H9 (cell line): ENCODE measurements at regions not wholly inside any gene's neighbourhood (a gene's known extent, or its start where the extent isn't known, plus 50 kb on each side); places are given as distances from the start of the nearest gene placed in this dataset.

ENCODE experiments used
- DNase-seq: peaks from one replicate; pipeline ENCODE4 v3.0.0-alpha.2; 2017
- H2AFZ ChIP-seq: one replicate; pipeline ENCODE4 v1.6.1; 2013; ENCODE audit warnings: mild to moderate bottlenecking, low read length, control low read depth, moderate library complexity
- H2AK5ac ChIP-seq: 2 replicates; pipeline ENCODE4 v1.6.1; 2013; ENCODE audit warnings: low read length, control low read depth, mixed read lengths; ENCODE audit not compliant: insufficient read length
- H2BK120ac ChIP-seq: one replicate; pipeline ENCODE4 v1.6.1; 2013; ENCODE audit warnings: low read depth, mild to moderate bottlenecking, low read length, control low read depth, inconsistent platforms; ENCODE audit not compliant: poor library complexity, severe bottlenecking
- H2BK12ac ChIP-seq: 2 replicates; pipeline ENCODE4 v1.6.1; 2013; ENCODE audit warnings: low read length, control low read depth, mixed read lengths, low read depth; ENCODE audit not compliant: insufficient read length
- H2BK15ac ChIP-seq: 2 replicates; pipeline ENCODE4 v1.6.1; 2013; ENCODE audit warnings: low read depth, low read length, control low read depth
- H2BK20ac ChIP-seq: one replicate; pipeline ENCODE4 v1.6.1; 2013; ENCODE audit warnings: low read depth, mild to moderate bottlenecking, low read length, control low read depth, inconsistent platforms; ENCODE audit not compliant: poor library complexity, severe bottlenecking
- H2BK5ac ChIP-seq: 2 replicates; pipeline ENCODE4 v1.6.1; 2013; ENCODE audit warnings: low read length, control low read depth, mixed read lengths; ENCODE audit not compliant: insufficient read length
- H3K14ac ChIP-seq: 2 replicates; pipeline ENCODE4 v1.6.1; 2013; ENCODE audit warnings: low read length, control low read depth; ENCODE audit not compliant: insufficient read depth
- H3K18ac ChIP-seq: 2 replicates; pipeline ENCODE4 v1.6.1; 2013; ENCODE audit warnings: low read depth, mild to moderate bottlenecking, mixed read lengths, low read length, control low read depth; ENCODE audit not compliant: insufficient read length
- H3K23ac ChIP-seq: 2 replicates; pipeline ENCODE4 v1.6.1; 2013; ENCODE audit warnings: low read length, control low read depth, mixed read lengths, low read depth; ENCODE audit not compliant: insufficient read length
- H3K23me2 ChIP-seq: 2 replicates; pipeline ENCODE4 v1.6.1; 2013; ENCODE audit warnings: low read depth, mild to moderate bottlenecking, mixed read lengths, low read length, control low read depth; ENCODE audit not compliant: insufficient read length, poor library complexity, severe bottlenecking
- H3K27ac ChIP-seq: 2 replicates; pipeline ENCODE4 v1.5.1; 2013; ENCODE audit warnings: low read length, control low read depth, mixed read lengths, low read depth; ENCODE audit not compliant: insufficient read length
- H3K27me3 ChIP-seq: 2 replicates; pipeline ENCODE4 v1.6.1; 2013; ENCODE audit warnings: low read length, control low read depth, inconsistent platforms; ENCODE audit not compliant: insufficient read depth
- H3K4ac ChIP-seq: 2 replicates; pipeline ENCODE4 v1.6.1; 2013; ENCODE audit warnings: low read depth, mild to moderate bottlenecking, control low read depth, inconsistent platforms, low read length, moderate library complexity
- H3K4me1 ChIP-seq: 2 replicates; pipeline ENCODE4 v1.6.1; 2013; ENCODE audit warnings: low read length, control low read depth, inconsistent platforms; ENCODE audit not compliant: insufficient read depth
- H3K4me2 ChIP-seq: 2 replicates; pipeline ENCODE4 v1.6.1; 2013; ENCODE audit warnings: low read length, control low read depth, mixed read lengths; ENCODE audit not compliant: insufficient read length, insufficient read depth
- H3K56ac ChIP-seq: 2 replicates; pipeline ENCODE4 v1.6.1; 2013; ENCODE audit warnings: low read depth, mild to moderate bottlenecking, mixed read lengths, low read length, control low read depth; ENCODE audit not compliant: insufficient read length
- H3K79me1 ChIP-seq: 2 replicates; pipeline ENCODE4 v1.6.1; 2013; ENCODE audit warnings: low read depth, mild to moderate bottlenecking, moderate library complexity, low read length, control low read depth, inconsistent platforms; ENCODE audit not compliant: insufficient read depth, poor library complexity, severe bottlenecking
- H3K79me2 ChIP-seq: 2 replicates; pipeline ENCODE4 v1.6.1; 2013; ENCODE audit warnings: low read length, control low read depth, inconsistent platforms; ENCODE audit not compliant: insufficient read depth
- H3K9ac ChIP-seq: 2 replicates; pipeline ENCODE4 v1.6.1; 2013; ENCODE audit warnings: low read length, control low read depth, mixed read lengths; ENCODE audit not compliant: insufficient read length; ENCODE audit errors: extremely low read depth
- H3K9me3 ChIP-seq: one replicate; pipeline ENCODE4 v1.6.1; 2013; ENCODE audit warnings: low read depth, low read length, inconsistent platforms; ENCODE audit not compliant: control insufficient read depth
- H3T11ph ChIP-seq: one replicate; pipeline ENCODE4 v1.6.1; 2013; ENCODE audit warnings: mild to moderate bottlenecking, low read length, control low read depth, inconsistent platforms
- H4K20me1 ChIP-seq: one replicate; pipeline ENCODE4 v1.6.1; 2013; ENCODE audit not compliant: control insufficient read depth, insufficient read length, insufficient read depth
- H4K5ac ChIP-seq: 2 replicates; pipeline ENCODE4 v1.6.1; 2013; ENCODE audit warnings: low read depth, mild to moderate bottlenecking, mixed read lengths, low read length, control low read depth; ENCODE audit not compliant: insufficient read length
- H4K8ac ChIP-seq: replicated peaks from 2 replicates; pipeline ENCODE4 v1.6.1; 2013; ENCODE audit warnings: low read length, control low read depth, mixed read lengths, low read depth; ENCODE audit not compliant: insufficient read length
- H4K91ac ChIP-seq: 2 replicates; pipeline ENCODE4 v1.6.1; 2013; ENCODE audit warnings: low read depth, mild to moderate bottlenecking, moderate library complexity, mixed read lengths, low read length, control low read depth; ENCODE audit not compliant: insufficient read length
- H3K27ac Mint-ChIP-seq, 3 experiments: 2 replicates in 2 of 3; 3 replicates in 1 of 3; pipeline ENCODE4 v1.8.0; 2020 to 2021; ENCODE audit warnings: mixed read lengths in 3 of 3, mild to moderate bottlenecking in 1 of 3, moderate library complexity in 1 of 3
- H3K27me3 Mint-ChIP-seq: 2 replicates; pipeline ENCODE4 v1.8.0; 2021; ENCODE audit warnings: low read depth, mild to moderate bottlenecking, moderate library complexity, mixed read lengths
- H3K36me3 Mint-ChIP-seq, 3 experiments: 2 replicates in 2 of 3; 3 replicates in 1 of 3; pipeline ENCODE4 v1.8.0; 2020 to 2021; ENCODE audit warnings: low read depth in 3 of 3, mixed read lengths in 3 of 3; ENCODE audit not compliant: insufficient read depth in 1 of 3
- H3K4me1 Mint-ChIP-seq, 2 experiments: 2 replicates each; pipeline ENCODE4 v1.8.0; 2020; ENCODE audit warnings: mixed read lengths in 2 of 2
- H3K4me3 Mint-ChIP-seq, 2 experiments: 2 replicates in 1 of 2; 3 replicates in 1 of 2; pipeline ENCODE4 v1.8.0; 2020 to 2021; ENCODE audit warnings: mild to moderate bottlenecking in 2 of 2, mixed read lengths in 2 of 2, moderate library complexity in 1 of 2
- H3K9me3 Mint-ChIP-seq, 2 experiments: 2 replicates in 1 of 2; 3 replicates in 1 of 2; pipeline ENCODE4 v1.8.0; 2020; ENCODE audit warnings: mild to moderate bottlenecking in 2 of 2, mixed read lengths in 2 of 2, moderate library complexity in 1 of 2
- CTCF ChIP-seq: fragments of 200-600 bp; sonication (generic); conservative IDR thresholded peaks from 3 replicates; pipeline ENCODE4 v1.8.0; 2021; ENCODE audit warnings: antibody characterized with exemption, mild to moderate bottlenecking
- WGBS: extraction: QIAGEN DNeasy Blood & Tissue Kit; methylation state at CpG from one replicate; pipeline ENCODE4 v1.1.7; 2013; ENCODE audit warnings: missing lambda C conversion rate, low lambda C conversion rate, mixed read lengths; ENCODE audit not compliant: insufficient read length; ENCODE audit errors: extremely low coverage; 5-methylcytosine and 5-hydroxymethylcytosine counted together

DNA sequence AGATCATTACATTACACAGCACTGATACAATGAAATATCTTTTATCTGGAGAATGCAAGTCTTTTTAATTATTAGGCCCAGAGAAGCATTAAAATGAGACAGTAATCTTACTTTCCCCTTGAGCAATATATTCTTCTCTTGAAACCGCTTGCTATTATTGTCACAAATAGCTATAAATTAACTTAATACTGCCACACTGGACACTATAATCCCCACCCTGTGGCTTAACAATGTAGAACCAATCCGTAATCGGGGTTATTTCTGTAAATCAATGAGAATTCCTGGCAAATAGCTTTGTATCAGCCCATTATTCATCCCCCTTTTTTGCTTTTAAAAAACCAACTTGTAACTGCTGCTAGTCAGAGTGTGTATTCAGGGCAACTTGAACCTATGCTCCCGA is 366.2 kb upstream of the VWC2 start:
- H4K91ac ChIP-seq: no peak overlapping the region
- no peaks in the 10 kb centered on the region for H3K4me1 ChIP-seq
- H2AK5ac ChIP-seq: no peak overlapping the region
- no peaks in the 10 kb centered on the region for H3K27me3 ChIP-seq
- no peak overlapping the region for H2BK20ac ChIP-seq
- H2BK15ac ChIP-seq: no peak overlapping the region
- H2BK5ac ChIP-seq: no peak overlapping the region
- no peaks in the 10 kb centered on the region for H3K9me3 ChIP-seq
- no peaks in the 10 kb centered on the region for H3K79me1 ChIP-seq
- H3K23ac ChIP-seq: no peak overlapping the region
- no peak for TF ChIP-seq CTCF
- H3K79me2 ChIP-seq: no peaks in the 10 kb centered on the region
- no peak overlapping the region for H4K8ac ChIP-seq
- H2BK12ac ChIP-seq: no peak overlapping the region
- no peak overlapping the region for H4K5ac ChIP-seq
- H3T11ph ChIP-seq: no peak overlapping the region
- no peak overlapping the region for H2AFZ ChIP-seq
- no peaks in the 10 kb centered on the region for H3K27me3 Mint-ChIP-seq
- H3K27ac Mint-ChIP-seq: no peak overlapping the region
- WGBS: no CpG with 5 or more reads among the region's 4 CpGs
- no peak overlapping the region for H3K4me2 ChIP-seq
- H3K36me3 Mint-ChIP-seq: no peaks in the 10 kb centered on the region
- H3K4me1 Mint-ChIP-seq: no peaks in the 10 kb centered on the region
- no peak for DNase-seq
- H3K9me3 Mint-ChIP-seq: no peaks in the 10 kb centered on the region
- no peaks in the 10 kb centered on the region for H3K23me2 ChIP-seq
- H3K4me3 Mint-ChIP-seq: no peak overlapping the region
- no peaks in the 10 kb centered on the region for H4K20me1 ChIP-seq
- no peak overlapping the region for H3K4ac ChIP-seq
- H2BK120ac ChIP-seq: no peak overlapping the region
- no peak overlapping the region for H3K9ac ChIP-seq
- no peak overlapping the region for H3K14ac ChIP-seq
- no peak overlapping the region for H3K18ac ChIP-seq
- no peak overlapping the region for H3K56ac ChIP-seq
- no peak overlapping the region for H3K27ac ChIP-seq
